ENCODE measurements at regions not wholly inside any gene's neighbourhood (a gene's known extent, or its start where the extent isn't known, plus 50 kb on each side); places are given as distances from the start of the nearest gene placed in this dataset.

- Histone ChIP-seq H3K27me3 (no peaks in the 10 kb centered on the region), H3K4me1 (peaks cover 0 to 10% of the 10 kb centered on the region in 2 donors), H3K36me3 (no peaks in the 10 kb centered on the region), H3K9me3 (no peaks in the 10 kb centered on the region), H3K27ac (no peak overlapping the region), H3K4me3 (no peak overlapping the region)
- no peak for DNase-seq (ENCODE audit: low spot score)
- TF ChIP-seq, protein P1, sequence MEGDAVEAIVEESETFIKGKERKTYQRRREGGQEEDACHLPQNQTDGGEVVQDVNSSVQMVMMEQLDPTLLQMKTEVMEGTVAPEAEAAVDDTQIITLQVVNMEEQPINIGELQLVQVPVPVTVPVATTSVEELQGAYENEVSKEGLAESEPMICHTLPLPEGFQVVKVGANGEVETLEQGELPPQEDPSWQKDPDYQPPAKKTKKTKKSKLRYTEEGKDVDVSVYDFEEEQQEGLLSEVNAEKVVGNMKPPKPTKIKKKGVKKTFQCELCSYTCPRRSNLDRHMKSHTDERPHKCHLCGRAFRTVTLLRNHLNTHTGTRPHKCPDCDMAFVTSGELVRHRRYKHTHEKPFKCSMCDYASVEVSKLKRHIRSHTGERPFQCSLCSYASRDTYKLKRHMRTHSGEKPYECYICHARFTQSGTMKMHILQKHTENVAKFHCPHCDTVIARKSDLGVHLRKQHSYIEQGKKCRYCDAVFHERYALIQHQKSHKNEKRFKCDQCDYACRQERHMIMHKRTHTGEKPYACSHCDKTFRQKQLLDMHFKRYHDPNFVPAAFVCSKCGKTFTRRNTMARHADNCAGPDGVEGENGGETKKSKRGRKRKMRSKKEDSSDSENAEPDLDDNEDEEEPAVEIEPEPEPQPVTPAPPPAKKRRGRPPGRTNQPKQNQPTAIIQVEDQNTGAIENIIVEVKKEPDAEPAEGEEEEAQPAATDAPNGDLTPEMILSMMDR (IDR thresholded peaks at IDR 0.05) = no peak
Measured at GRCh38 chr4:26174027-26174426, 146.8 kb upstream of the RBPJ start.

GRCh38 chr4:26175006-26175786 is 145.6 kb upstream of the RBPJ start:
- H3K27ac ChIP-seq = no peak overlapping the region
- no peaks in the 10 kb centered on the region for H3K27me3 ChIP-seq
- H3K4me3 ChIP-seq = no peak overlapping the region
- DNase-seq (ENCODE audit: low spot score) = no peak
- no peaks in the 10 kb centered on the region for H3K36me3 ChIP-seq
- TF ChIP-seq, protein P1 (IDR thresholded peaks at IDR 0.05) = no peak
- no peaks in the 10 kb centered on the region for H3K9me3 ChIP-seq
- peaks cover 0 to 10% of the 10 kb centered on the region in 2 donors for H3K4me1 ChIP-seq

DNA sequence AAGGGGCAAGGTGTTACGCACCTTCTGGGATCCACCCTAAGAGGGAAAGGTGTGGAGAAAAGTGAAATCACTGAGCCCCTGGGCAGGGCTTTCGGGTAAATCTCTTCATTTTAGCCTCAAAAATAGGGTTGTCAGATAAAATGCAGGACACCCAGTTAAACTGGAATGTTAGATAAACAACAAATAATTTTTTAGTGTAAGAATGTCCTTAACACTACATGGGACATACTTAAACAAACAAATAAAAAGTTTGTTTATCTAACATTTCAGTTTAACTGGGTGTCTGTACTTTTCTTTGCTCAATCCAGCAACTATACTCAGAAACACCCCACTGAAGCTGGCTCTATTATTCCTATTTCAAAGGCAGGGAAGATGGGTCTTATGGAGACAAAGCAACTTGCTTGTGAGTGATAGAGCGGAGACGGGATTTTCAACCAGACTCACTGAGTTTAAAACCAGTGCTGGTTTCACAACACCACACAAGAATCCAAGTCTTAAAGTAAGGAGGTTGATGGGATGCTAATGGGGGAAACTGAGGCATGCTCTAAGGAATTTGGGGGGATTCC is 144.8 kb upstream of the RBPJ start:
- TF ChIP-seq, protein P1 (IDR thresholded peaks at IDR 0.05) = no peak
- no peak overlapping the region for H3K4me3 ChIP-seq
- no peak overlapping the region for H3K27ac ChIP-seq

DNA sequence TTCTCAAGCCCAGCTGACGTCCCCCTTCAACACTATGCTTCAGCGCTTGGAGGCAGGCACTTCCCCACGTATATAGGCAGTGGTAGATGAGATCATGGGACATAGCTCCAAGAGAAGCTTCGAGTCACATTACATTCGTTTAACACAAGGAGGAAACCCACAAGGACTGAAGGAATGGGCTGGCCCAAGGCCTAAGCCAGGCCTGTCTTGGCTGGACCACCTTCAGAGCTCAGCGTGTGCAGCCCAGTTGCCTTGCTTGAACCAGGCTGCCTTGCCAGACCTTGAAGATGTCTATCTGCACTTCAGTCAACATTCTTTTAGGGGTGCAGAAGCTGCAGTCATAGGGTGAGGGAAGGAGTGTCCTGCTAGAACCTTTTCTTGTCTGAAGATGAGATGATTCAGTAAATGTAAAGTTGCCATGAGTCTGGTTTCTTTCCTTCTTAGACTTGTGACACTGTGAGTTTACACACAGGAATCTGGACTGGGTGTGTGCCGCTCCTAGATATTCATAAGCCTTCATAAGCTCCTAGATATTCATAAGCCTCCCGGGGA is 144.1 kb upstream of the RBPJ start:
- H3K4me3 ChIP-seq = no peak overlapping the region
- H3K9me3 ChIP-seq = no peaks in the 10 kb centered on the region
- DNase-seq (ENCODE audit: low spot score) = no peak
- no peaks in the 10 kb centered on the region for H3K27me3 ChIP-seq
- H3K4me1 ChIP-seq = peaks cover 0 to 10% of the 10 kb centered on the region in 2 donors
- no peaks in the 10 kb centered on the region for H3K36me3 ChIP-seq
- TF ChIP-seq, protein P1 (IDR thresholded peaks at IDR 0.05) = no peak
- H3K27ac ChIP-seq = no peak overlapping the region

More for the DNA sequence above, 144.8 kb upstream of the RBPJ start:
- no peaks in the 10 kb centered on the region for H3K27me3 ChIP-seq
- H3K4me1 ChIP-seq = peaks cover 0 to 10% of the 10 kb centered on the region in 2 donors
- no peak for DNase-seq (ENCODE audit: low spot score)
- no peaks in the 10 kb centered on the region for H3K36me3 ChIP-seq
- no peaks in the 10 kb centered on the region for H3K9me3 ChIP-seq

DNA sequence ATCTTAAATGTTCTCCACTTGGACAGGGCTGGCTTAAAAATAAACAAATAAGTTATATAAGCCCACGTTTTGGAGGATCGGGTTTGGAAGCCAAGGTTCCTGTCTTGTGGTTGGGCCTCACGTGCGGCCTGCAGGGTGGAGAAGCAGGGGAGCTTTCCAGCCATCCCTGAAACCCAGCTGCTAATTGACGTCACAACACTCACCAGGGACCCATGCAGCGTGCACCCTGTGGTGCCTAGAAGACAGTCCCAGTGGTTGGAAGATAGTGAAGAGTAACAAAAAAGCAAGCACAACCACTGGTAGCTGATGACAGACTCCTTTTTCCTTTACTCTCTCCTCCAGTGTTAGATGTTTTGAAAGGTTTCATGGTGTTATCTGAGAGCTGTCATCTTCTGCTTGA is 142.0 kb upstream of the RBPJ start:
- Histone ChIP-seq H3K9me3 (no peaks in the 10 kb centered on the region), H3K27me3 (no peaks in the 10 kb centered on the region), H3K27ac (no peak overlapping the region), H3K4me1 (peaks cover 0 to 5% of the 10 kb centered on the region in 2 donors), H3K36me3 (no peaks in the 10 kb centered on the region), H3K4me3 (no peak overlapping the region)
- TF ChIP-seq, protein P1 (IDR thresholded peaks at IDR 0.05) = no peak
- DNase-seq (ENCODE audit: low spot score) = no peak
